22Rv1 (cell line): ENCODE measurements at regions not wholly inside any gene's neighbourhood (a gene's known extent, or its start where the extent isn't known, plus 50 kb on each side); places are given as distances from the start of the nearest gene placed in this dataset.

Experiments
- H3K27ac ChIP-seq: fragments of 450-650 bp; 2 replicates; pipeline ENCODE4 v1.5.1; 2017
- ZFX ChIP-seq: fragments of 450-650 bp; IDR thresholded peaks from 2 replicates; pipeline ENCODE4 v1.6.1; 2017; ENCODE audit warnings: antibody characterized with exemption, borderline replicate concordance
- TF ChIP-seq, protein P1 (sequence below): fragments of 450-650 bp; IDR thresholded peaks from 2 replicates; pipeline ENCODE4 v1.5.1; 2017; ENCODE audit warnings: mild to moderate bottlenecking

DNA sequence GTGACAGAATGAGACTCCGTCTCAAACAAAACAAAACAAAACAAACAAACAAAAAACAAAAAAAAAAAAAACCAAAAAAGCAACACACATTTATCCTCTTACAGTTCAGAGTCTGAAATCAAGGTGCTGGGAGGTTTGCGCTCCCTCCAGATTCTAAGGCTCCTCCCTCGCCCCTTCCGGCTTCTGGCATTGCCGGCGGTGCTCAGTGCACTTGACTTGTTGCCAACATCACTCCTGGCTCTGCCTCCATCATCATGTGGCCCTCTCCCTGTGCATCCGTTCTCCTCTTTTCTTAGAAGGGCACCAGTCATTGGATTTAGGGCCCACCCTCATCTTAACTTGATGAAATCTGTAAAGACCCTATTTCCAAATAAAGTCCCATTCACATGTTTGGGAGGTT is 73.8 kb downstream of the RBFOX3 start:
- no peak overlapping the region for H3K27ac ChIP-seq
- TF ChIP-seq, protein P1, sequence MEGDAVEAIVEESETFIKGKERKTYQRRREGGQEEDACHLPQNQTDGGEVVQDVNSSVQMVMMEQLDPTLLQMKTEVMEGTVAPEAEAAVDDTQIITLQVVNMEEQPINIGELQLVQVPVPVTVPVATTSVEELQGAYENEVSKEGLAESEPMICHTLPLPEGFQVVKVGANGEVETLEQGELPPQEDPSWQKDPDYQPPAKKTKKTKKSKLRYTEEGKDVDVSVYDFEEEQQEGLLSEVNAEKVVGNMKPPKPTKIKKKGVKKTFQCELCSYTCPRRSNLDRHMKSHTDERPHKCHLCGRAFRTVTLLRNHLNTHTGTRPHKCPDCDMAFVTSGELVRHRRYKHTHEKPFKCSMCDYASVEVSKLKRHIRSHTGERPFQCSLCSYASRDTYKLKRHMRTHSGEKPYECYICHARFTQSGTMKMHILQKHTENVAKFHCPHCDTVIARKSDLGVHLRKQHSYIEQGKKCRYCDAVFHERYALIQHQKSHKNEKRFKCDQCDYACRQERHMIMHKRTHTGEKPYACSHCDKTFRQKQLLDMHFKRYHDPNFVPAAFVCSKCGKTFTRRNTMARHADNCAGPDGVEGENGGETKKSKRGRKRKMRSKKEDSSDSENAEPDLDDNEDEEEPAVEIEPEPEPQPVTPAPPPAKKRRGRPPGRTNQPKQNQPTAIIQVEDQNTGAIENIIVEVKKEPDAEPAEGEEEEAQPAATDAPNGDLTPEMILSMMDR: no peak
- no peak for TF ChIP-seq ZFX

DNA sequence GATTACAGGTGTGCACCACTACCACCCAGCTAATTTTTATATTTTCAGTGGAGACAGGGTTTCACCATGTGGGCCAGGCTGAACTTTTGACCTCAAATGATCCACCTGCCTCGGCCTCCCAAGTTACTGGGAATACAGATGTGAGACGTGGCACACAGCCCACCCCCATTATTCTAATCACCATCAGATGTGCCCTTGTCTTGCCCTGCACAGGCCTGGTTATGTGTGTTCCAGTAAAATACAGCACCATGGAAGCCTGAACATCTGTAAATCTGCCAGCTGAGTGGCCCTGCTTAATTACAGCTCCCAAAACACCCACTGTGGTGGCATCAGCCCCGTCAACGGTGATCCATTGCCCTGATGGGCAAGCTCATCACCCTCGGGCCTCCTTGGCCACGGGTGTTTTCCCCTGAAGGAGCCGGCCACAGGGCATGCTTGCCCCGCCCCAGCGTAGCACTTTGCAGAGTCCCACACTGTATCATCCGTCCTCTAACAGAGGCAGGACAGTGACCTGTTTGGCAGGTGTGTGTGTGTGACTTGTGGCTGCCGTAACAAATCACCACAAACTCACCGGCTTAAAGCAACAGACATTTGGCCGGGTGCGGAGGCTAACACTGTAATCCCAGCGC is 74.5 kb downstream of the RBFOX3 start:
- TF ChIP-seq ZFX: no peak
- TF ChIP-seq, protein P1: no peak
- no peak overlapping the region for H3K27ac ChIP-seq

DNA sequence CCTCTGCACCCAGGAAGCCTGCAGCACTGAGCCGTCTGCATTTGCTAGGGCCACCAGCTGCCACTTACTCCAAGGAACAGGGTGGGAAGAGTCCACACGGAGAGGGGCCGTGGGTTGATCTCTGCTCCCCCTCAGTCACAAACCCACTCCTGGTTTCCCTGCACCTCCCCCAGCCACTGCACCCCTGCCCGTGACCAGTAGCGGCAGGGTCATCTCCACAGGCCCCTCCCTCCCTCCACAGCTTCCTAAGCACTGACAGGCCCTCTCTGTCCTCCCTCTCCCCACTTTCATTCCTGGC is 75.2 kb downstream of the RBFOX3 start:
- no peak overlapping the region for H3K27ac ChIP-seq
- no peak for TF ChIP-seq ZFX
- TF ChIP-seq, protein P1: no peak

DNA sequence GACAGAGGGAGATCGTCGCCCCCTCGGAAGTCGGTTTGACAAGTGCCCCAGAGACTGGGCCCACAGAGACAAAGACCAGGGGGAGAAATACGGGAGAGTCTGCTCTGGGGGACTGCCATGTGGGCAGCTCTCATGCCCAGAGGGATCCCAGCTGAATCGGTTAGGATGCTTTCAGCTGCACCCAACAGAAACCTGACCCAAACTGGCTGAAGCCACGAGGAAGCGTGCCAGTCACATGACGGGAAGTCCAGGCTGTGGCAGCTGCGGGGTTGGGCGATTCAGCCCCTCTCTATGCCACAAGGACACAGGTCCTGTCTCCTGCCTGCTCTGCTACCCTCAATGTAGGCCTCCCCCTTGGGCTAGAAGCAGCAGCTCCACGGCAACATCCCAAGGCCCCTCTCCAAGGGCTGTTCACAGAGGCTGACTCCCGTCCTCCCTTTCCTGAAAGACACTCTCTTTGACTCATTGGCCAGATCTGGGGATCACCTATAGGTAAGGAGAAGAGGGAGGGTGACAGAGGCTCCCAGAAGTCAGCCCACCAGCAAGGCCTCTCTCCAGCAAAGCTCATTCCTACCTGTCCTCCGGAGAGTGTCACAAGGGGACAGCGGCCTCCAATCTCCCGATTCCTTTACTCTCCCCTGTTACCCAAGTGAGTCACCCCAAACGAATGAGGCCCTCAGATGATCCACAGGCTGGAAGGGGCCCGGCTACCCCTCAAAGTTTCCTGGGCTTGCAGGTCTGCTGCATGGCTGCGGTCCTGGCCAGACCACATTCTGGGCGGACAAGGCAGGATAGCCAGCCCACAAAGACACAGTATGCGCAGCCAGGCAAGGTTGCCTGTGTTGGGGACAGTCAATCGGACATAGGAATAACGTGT is 75.8 kb downstream of the RBFOX3 start:
- H3K27ac ChIP-seq: no peak overlapping the region
- TF ChIP-seq ZFX: no peak
- TF ChIP-seq, protein P1: no peak

DNA sequence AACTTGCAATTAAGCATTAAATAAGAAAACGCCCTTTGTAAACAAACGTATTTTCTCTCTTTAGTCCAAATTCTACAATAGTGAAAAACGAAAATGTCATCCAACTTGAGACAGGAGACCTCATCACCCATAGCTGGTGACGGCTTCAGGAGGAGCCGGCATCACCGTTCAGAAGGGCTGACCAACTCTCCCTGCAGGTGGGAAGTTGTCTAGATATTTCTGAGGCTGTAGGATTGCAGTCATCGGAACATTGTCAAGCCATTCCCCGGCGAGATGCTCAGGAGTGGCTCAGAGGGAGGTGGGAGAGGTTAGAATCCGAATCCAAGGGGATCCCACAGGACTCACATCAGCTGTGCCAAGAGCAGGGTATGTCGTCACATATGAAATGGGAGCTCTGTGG is 76.7 kb downstream of the RBFOX3 start:
- no peak for TF ChIP-seq ZFX
- TF ChIP-seq, protein P1: no peak
- no peak overlapping the region for H3K27ac ChIP-seq

DNA sequence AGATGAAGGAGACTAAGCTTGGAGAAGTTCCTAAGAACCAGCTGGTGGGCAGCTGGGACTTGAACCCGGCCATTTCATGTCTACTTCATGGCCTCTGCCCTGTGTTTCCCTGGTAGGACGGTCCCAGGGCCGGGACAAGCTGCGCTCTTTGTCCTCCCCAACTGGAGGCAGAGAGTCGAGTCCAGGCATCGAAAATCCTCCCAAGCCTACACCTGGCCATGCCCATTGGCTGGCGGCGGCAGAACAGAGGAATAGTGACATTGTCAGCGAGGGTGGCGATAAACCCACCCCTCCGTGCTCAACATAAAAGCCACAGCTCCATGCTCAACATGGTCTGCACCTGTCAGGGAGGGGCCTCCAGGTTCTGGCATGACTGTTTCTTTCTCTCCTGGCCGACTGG is 77.7 kb downstream of the RBFOX3 start:
- TF ChIP-seq, protein P1: no peak
- no peak for TF ChIP-seq ZFX
- H3K27ac ChIP-seq: no peak overlapping the region

DNA sequence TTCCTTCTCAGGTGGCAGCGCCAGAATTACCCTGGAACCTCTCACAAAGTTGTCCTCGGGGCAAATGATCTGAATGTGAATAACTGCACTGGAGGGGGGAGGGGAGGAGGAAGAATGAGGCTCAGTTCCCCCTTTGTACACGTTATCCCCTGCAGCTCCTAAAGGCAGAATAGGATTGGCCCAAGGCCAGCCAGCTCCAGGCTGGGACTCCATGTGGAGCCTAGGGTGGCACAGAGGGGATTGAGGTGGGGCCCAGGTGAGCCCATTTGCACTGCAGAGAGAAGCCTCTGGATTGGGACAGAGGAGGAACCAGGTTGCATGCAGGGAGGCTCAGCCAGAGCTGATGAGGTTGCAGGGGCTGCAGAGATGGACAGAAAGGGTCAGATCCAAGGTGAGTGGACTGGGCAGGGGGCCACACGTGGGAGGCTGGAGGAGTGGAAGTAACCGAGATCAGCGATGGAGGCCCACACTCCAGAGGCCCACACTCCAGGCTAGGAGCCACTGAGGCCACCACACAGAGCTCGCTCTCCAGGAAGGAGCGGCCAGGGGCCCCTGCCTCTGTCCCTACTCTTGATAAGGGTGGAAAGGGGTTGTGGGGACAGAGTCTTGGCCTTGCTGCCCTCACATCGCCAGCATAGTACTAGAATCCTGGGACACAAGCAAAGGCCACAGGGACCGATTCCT is 78.6 kb downstream of the RBFOX3 start:
- TF ChIP-seq, protein P1: no peak
- no peak for TF ChIP-seq ZFX

More for the DNA sequence above, 78.6 kb downstream of the RBFOX3 start:
- H3K27ac ChIP-seq: no peak overlapping the region
